Liver (tissue), 8 donors: ENCODE measurements at regions not wholly inside any gene's neighbourhood (a gene's known extent, or its start where the extent isn't known, plus 50 kb on each side); places are given as distances from the start of the nearest gene placed in this dataset.

Experiments used
- DNase-seq: peaks from one replicate; pipeline ENCODE4 v3.0.0-alpha.2; 2017; ENCODE audit warnings: low spot score
- H3K27ac ChIP-seq, 2 donors: one replicate each; pipeline ENCODE4 v1.7.0; 2013; ENCODE audit warnings: inconsistent platforms in 2 of 2, low read length in 2 of 2, control low read depth in 1 of 2, low read depth in 1 of 2, mild to moderate bottlenecking in 1 of 2
- H3K27me3 ChIP-seq, 4 donors: one replicate each; pipeline versions ENCODE4 v1.6.1 to v1.7.0; 2013; ENCODE audit warnings: low read length in 3 of 4, inconsistent platforms in 1 of 4, mild to moderate bottlenecking in 1 of 4, moderate library complexity in 1 of 4; ENCODE audit not compliant: control insufficient read depth in 4 of 4, insufficient read depth in 4 of 4
- H3K36me3 ChIP-seq, 4 donors: one replicate each; pipeline versions ENCODE4 v1.6.1 to v1.7.0; 2013; ENCODE audit warnings: low read length in 3 of 4, mild to moderate bottlenecking in 3 of 4, low read depth in 1 of 4, moderate library complexity in 1 of 4; ENCODE audit not compliant: control insufficient read depth in 4 of 4, insufficient read depth in 3 of 4
- H3K4me1 ChIP-seq, 4 donors: one replicate each; pipeline versions ENCODE4 v1.6.1 to v1.7.0; 2013; ENCODE audit warnings: low read length in 3 of 4, mild to moderate bottlenecking in 3 of 4, moderate library complexity in 1 of 4; ENCODE audit not compliant: control insufficient read depth in 4 of 4, insufficient read depth in 4 of 4
- H3K4me3 ChIP-seq, 3 donors: one replicate each; pipeline versions ENCODE4 v1.6.1 to v1.7.0; 2013; ENCODE audit warnings: low read length in 3 of 3, control low read depth in 1 of 3, low read depth in 1 of 3, mild to moderate bottlenecking in 1 of 3
- H3K9ac ChIP-seq, 2 donors: one replicate each; pipeline ENCODE4 v1.7.0; 2013; ENCODE audit warnings: low read length in 2 of 2, mild to moderate bottlenecking in 2 of 2, moderate library complexity in 2 of 2, control low read depth in 1 of 2, low read depth in 1 of 2
- H3K9me3 ChIP-seq, 4 donors: one replicate each; pipeline versions ENCODE4 v1.6.1 to v1.7.0; 2013; ENCODE audit warnings: low read length in 3 of 4; ENCODE audit not compliant: control insufficient read depth in 4 of 4
- ATF3 ChIP-seq: IDR thresholded peaks from 2 replicates; pipeline ENCODE4 v1.6.1; 2016; ENCODE audit warnings: antibody characterized with exemption
- CTCF ChIP-seq: fragments of 150-350 bp; IDR thresholded peaks from 2 replicates; pipeline ENCODE4 v1.5.1; 2017; ENCODE audit warnings: improper control_type of control experiment, low read depth, low read length; ENCODE audit not compliant: missing input control
- EGR1 ChIP-seq, 2 donors: IDR thresholded peaks; 2 replicates each; pipeline ENCODE4 v1.6.1; 2016 to 2018; ENCODE audit warnings: antibody characterized with exemption in 2 of 2, low read depth in 2 of 2
- FOXA1 ChIP-seq: IDR thresholded peaks from 2 replicates; pipeline ENCODE4 v1.6.1; 2016; ENCODE audit warnings: antibody characterized with exemption
- FOXA2 ChIP-seq: IDR thresholded peaks from 2 replicates; pipeline ENCODE4 v1.6.1; 2016; ENCODE audit warnings: antibody characterized with exemption
- GABPA ChIP-seq, 2 donors: IDR thresholded peaks in 1 of 2; conservative IDR thresholded peaks in 1 of 2; 2 replicates each; pipeline ENCODE4 v1.6.1; 2016; ENCODE audit warnings: antibody characterized with exemption in 2 of 2, mild to moderate bottlenecking in 1 of 2, moderate library complexity in 1 of 2
- HNF4G ChIP-seq: IDR thresholded peaks from 2 replicates; pipeline ENCODE4 v1.6.1; 2016; ENCODE audit warnings: antibody characterized with exemption
- JUND ChIP-seq, 2 donors: IDR thresholded peaks; 2 replicates each; pipeline ENCODE4 v1.6.1; 2016; ENCODE audit warnings: antibody characterized with exemption in 2 of 2
- MAX ChIP-seq: IDR thresholded peaks from 2 replicates; pipeline ENCODE4 v1.6.1; 2016; ENCODE audit warnings: antibody characterized with exemption
- NR2F2 ChIP-seq: IDR thresholded peaks from 2 replicates; pipeline ENCODE4 v1.6.1; 2016; ENCODE audit warnings: antibody characterized with exemption
- RAD21 ChIP-seq, 2 donors: IDR thresholded peaks; 2 replicates each; pipeline ENCODE4 v1.6.1; 2016; ENCODE audit warnings: antibody characterized with exemption in 2 of 2, mild to moderate bottlenecking in 2 of 2
- REST ChIP-seq: IDR thresholded peaks from 2 replicates; pipeline ENCODE4 v1.6.1; 2016; ENCODE audit warnings: antibody characterized with exemption, mild to moderate bottlenecking
- RXRA ChIP-seq, 2 donors: IDR thresholded peaks; 2 replicates each; pipeline ENCODE4 v1.6.1; 2017 to 2018; ENCODE audit warnings: antibody characterized with exemption in 2 of 2, mild to moderate bottlenecking in 1 of 2
- SP1 ChIP-seq: IDR thresholded peaks from 2 replicates; pipeline ENCODE4 v1.6.1; 2018; ENCODE audit warnings: antibody characterized with exemption, mild to moderate bottlenecking
- TAF1 ChIP-seq: conservative IDR thresholded peaks from 2 replicates; pipeline ENCODE4 v1.6.1; 2016; ENCODE audit warnings: antibody characterized with exemption, mild to moderate bottlenecking
- YY1 ChIP-seq: IDR thresholded peaks from 2 replicates; pipeline ENCODE4 v1.6.1; 2016; ENCODE audit warnings: antibody characterized with exemption, mild to moderate bottlenecking
- WGBS: extraction: QIAGEN DNeasy Blood & Tissue Kit; methylation state at CpG from one replicate; pipeline ENCODE4 v1.1.7; 2013; 5-methylcytosine and 5-hydroxymethylcytosine counted together
- donor health status: healthy.
- donor health status: healthy.
- donor health status: healthy.
- donor health status: healthy.
- donor health status: healthy.

- H3K9me3 ChIP-seq, result no peaks in the 10 kb centered on the region
- DNase-seq, result no peak
- no peak for TF ChIP-seq MAX
- TF ChIP-seq JUND (IDR thresholded peaks at IDR 0.05), result no peak
- TF ChIP-seq YY1, result no peak
- TF ChIP-seq REST, result no peak
- no peak for TF ChIP-seq HNF4G
- TF ChIP-seq FOXA1, result no peak
- TF ChIP-seq RXRA (IDR thresholded peaks at IDR 0.05), result no peak
- no peak for TF ChIP-seq RAD21 (IDR thresholded peaks at IDR 0.05)
- TF ChIP-seq CTCF, result no peak
- TF ChIP-seq NR2F2, result no peak
- TF ChIP-seq ATF3, result no peak
- no peak for TF ChIP-seq GABPA (IDR thresholded peaks at IDR 0.05 in 1 of 2, conservative IDR thresholded peaks at IDR 0.05 in 1 of 2)
- no peak for TF ChIP-seq EGR1 (IDR thresholded peaks at IDR 0.05; ENCODE audit: low read depth in 2 of 2)
- no peak for TF ChIP-seq TAF1
- TF ChIP-seq SP1, result no peak
- no peaks in the 10 kb centered on the region for H3K36me3 ChIP-seq
- no peak overlapping the region for H3K4me3 ChIP-seq
- H3K4me1 ChIP-seq, result no peaks in the 10 kb centered on the region
- H3K9ac ChIP-seq, result no peak overlapping the region
- WGBS, result 80% methylated on average over 5 of the region's 5 CpGs
- no peaks in the 10 kb centered on the region for H3K27me3 ChIP-seq
- H3K27ac ChIP-seq, result no peak overlapping the region
Measured at GRCh38 chr1:172940174-172940855, 110.4 kb downstream of the TNFSF18 start.

GRCh38 chr1:172941471-172941870 lies 109.3 kb downstream of the TNFSF18 start:
- no peak for TF ChIP-seq ATF3
- TF ChIP-seq RAD21 (IDR thresholded peaks at IDR 0.05), result no peak
- no peak for TF ChIP-seq CTCF
- no peak for TF ChIP-seq FOXA1
- TF ChIP-seq FOXA2, result no peak
- TF ChIP-seq MAX, result no peak
- TF ChIP-seq NR2F2, result no peak
- no peak for TF ChIP-seq HNF4G
- Histone ChIP-seq H3K36me3 (no peaks in the 10 kb centered on the region), H3K27ac (no peak overlapping the region), H3K9ac (no peak overlapping the region), H3K9me3 (no peaks in the 10 kb centered on the region), H3K4me1 (no peaks in the 10 kb centered on the region), H3K27me3 (no peaks in the 10 kb centered on the region), H3K4me3 (no peak overlapping the region)
- 85% methylated on average over 1 of the region's 1 CpG for WGBS
- DNase-seq, result no peak
